ENCODE measurements at regions not wholly inside any gene's neighbourhood (a gene's known extent, or its start where the extent isn't known, plus 50 kb on each side); places are given as distances from the start of the nearest gene placed in this dataset.

DNA sequence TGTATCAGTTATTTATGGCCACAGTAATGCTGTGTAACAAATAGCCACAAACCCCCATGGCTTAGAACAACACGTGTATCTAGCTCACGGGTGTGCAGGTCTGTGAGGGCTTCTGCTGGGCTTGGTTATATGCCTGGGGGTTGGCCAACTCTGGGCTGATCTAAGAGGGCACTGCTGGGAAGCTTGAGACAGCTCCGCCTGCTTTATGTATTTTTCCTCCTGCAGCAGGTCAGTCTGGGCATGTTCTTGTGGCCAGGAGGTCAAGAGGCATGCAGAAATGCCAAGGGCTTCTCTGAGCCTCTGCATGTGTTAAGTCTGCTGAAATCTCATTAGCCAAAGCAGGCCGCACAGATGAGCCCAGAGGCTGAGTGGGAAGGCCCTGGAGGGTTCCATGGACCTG, 105.8 kb downstream of the ZNF664 start:
- Mint-ChIP-seq H3K4me1 (ENCODE audit: low read depth) (no peaks in the 10 kb centered on the region), H3K27me3 (no peaks in the 10 kb centered on the region), H3K9me3 (no peaks in the 10 kb centered on the region), H3K36me3 (ENCODE audit: low read depth) (no peaks in the 10 kb centered on the region), H3K4me3 (no peak overlapping the region), H3K27ac (no peak overlapping the region)
- ATAC-seq, result no peak
- TF ChIP-seq, protein P1, sequence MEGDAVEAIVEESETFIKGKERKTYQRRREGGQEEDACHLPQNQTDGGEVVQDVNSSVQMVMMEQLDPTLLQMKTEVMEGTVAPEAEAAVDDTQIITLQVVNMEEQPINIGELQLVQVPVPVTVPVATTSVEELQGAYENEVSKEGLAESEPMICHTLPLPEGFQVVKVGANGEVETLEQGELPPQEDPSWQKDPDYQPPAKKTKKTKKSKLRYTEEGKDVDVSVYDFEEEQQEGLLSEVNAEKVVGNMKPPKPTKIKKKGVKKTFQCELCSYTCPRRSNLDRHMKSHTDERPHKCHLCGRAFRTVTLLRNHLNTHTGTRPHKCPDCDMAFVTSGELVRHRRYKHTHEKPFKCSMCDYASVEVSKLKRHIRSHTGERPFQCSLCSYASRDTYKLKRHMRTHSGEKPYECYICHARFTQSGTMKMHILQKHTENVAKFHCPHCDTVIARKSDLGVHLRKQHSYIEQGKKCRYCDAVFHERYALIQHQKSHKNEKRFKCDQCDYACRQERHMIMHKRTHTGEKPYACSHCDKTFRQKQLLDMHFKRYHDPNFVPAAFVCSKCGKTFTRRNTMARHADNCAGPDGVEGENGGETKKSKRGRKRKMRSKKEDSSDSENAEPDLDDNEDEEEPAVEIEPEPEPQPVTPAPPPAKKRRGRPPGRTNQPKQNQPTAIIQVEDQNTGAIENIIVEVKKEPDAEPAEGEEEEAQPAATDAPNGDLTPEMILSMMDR (IDR thresholded peaks at IDR 0.05), result no peak
- intact Hi-C loops (cut with micrococcal nuclease), result no loop called here
- ChIA-PET POLR2A (no interaction called here), CTCF (no interaction called here)
- no peak for DNase-seq

DNA sequence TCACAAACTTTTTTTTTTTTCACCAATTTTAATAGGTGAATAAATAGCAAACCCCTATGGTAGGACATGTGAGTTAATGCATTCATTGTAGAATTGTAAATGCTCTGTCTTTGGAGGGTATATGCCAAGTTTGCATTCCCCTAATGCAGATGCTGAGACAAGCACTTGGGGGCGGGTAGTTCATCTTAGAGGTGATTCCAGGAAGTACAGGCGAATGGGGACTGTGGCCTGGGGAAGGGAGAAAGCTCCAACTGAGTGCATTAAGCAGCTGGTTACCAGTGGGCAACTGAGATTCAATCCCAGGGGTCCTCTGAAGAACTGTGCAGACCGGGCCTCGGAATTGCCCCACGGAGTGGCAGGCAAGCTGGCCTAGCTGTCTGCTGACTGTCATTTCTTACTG, 107.6 kb downstream of the ZNF664 start:
- CTCF ChIA-PET, result no interaction called here
- ATAC-seq, result no peak
- no peaks in the 10 kb centered on the region for H3K9me3 Mint-ChIP-seq

DNA sequence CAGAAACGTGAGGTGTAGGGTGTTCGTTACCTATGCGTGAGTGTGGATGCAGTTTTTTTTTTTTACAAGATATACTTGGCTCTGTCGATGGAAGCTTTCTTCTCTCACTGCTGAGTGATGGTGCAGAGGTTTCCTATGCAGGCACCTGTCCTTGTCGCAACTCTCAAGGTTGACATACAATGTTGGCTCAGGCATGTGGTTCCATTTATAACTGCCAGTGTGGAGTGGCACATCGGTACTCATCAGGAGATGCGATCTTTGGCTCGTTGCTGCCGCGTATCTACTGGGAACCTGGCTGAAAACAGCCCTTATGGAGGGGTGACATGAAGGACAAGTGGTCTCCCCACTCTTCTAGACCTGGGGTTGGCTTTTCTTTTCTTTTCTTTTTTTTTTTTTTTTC, 109.0 kb downstream of the ZNF664 start:
- intact Hi-C loops (cut with micrococcal nuclease), result no loop called here
- CTCF ChIA-PET, result no interaction called here
- H3K4me3 Mint-ChIP-seq, result no peak overlapping the region
- POLR2A ChIA-PET, result no interaction called here
- H3K27ac Mint-ChIP-seq, result no peak overlapping the region
- no peaks in the 10 kb centered on the region for H3K36me3 Mint-ChIP-seq (ENCODE audit: low read depth)
- no peaks in the 10 kb centered on the region for H3K4me1 Mint-ChIP-seq (ENCODE audit: low read depth)
- no peaks in the 10 kb centered on the region for H3K9me3 Mint-ChIP-seq
- DNase-seq (no peak), ATAC-seq (no peak)
- H3K27me3 Mint-ChIP-seq, result no peaks in the 10 kb centered on the region
- TF ChIP-seq, protein P1 (IDR thresholded peaks at IDR 0.05), result no peak

More for the DNA sequence above, 107.6 kb downstream of the ZNF664 start:
- Mint-ChIP-seq H3K4me3 (no peak overlapping the region), H3K4me1 (ENCODE audit: low read depth) (no peaks in the 10 kb centered on the region), H3K36me3 (ENCODE audit: low read depth) (no peaks in the 10 kb centered on the region), H3K27ac (no peak overlapping the region), H3K27me3 (no peaks in the 10 kb centered on the region)
- DNase-seq, result no peak
- intact Hi-C loops (cut with micrococcal nuclease), result no loop called here
- POLR2A ChIA-PET, result no interaction called here
- TF ChIP-seq, protein P1 (IDR thresholded peaks at IDR 0.05), result no peak

DNA sequence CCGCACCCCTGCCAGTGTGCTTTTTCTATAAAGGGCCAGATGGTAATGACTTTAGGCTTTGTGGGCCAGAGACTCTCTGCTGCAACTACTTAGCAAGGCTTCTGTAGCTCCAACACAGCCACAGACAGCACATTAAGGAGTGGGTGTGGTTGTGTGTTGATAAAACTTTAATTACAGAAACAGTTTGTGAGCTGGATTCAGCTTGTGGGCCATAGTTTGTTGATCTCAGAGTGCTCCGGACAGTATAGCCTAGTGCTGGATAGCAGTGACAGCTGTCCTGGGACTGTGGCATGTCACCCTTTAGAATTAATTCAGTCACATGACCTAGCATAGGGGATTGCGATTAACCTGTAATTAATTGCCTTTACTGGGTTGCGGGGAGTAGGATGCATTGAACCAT, 109.7 kb downstream of the ZNF664 start:
- ChIA-PET POLR2A (no interaction called here), CTCF (no interaction called here)
- Mint-ChIP-seq H3K27me3 (no peaks in the 10 kb centered on the region), H3K9me3 (no peaks in the 10 kb centered on the region), H3K27ac (no peak overlapping the region), H3K4me1 (ENCODE audit: low read depth) (no peaks in the 10 kb centered on the region), H3K4me3 (no peak overlapping the region), H3K36me3 (ENCODE audit: low read depth) (no peaks in the 10 kb centered on the region)
- intact Hi-C loops (cut with micrococcal nuclease), result no loop called here
- ATAC-seq, result no peak
- TF ChIP-seq, protein P1 (IDR thresholded peaks at IDR 0.05), result no peak
- no peak for DNase-seq

DNA sequence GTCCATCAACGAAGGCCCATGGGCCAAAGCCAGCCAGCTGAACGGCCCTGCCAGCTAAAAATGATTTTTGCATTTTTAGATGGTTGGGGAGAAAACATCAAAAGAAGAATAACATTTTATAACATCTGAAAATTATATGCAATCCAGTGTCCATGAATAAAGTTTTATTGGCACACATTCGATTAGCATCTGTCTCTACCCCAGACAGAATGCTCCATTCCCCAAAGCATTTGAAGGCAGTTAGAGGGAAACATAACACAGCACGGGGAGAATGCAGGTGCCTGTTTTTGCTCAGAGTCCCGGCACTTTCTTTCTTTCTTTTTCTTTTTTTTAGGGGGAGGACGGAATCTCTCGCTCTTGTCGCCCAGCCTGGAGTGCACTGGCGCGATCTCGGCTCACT, 110.7 kb downstream of the ZNF664 start:
- Mint-ChIP-seq H3K4me3 (no peak overlapping the region), H3K36me3 (ENCODE audit: low read depth) (no peaks in the 10 kb centered on the region), H3K9me3 (no peaks in the 10 kb centered on the region), H3K27ac (no peak overlapping the region), H3K4me1 (ENCODE audit: low read depth) (no peaks in the 10 kb centered on the region), H3K27me3 (no peaks in the 10 kb centered on the region)
- DNase-seq (no peak), ATAC-seq (no peak)
- CTCF ChIA-PET, result no interaction called here
- POLR2A ChIA-PET, result no interaction called here
- TF ChIP-seq, protein P1 (IDR thresholded peaks at IDR 0.05), result no peak
- intact Hi-C loops (cut with micrococcal nuclease), result no loop called here
